ENCODE measurements at regions not wholly inside any gene's neighbourhood (a gene's known extent, or its start where the extent isn't known, plus 50 kb on each side); places are given as distances from the start of the nearest gene placed in this dataset.

- TF ChIP-seq POLR2AphosphoS5 (IDR thresholded peaks at IDR 0.05) (no peak), CTCF (IDR thresholded peaks at IDR 0.05) (no peak), POLR2A (IDR thresholded peaks at IDR 0.05) (no peak)
Measured at GRCh38 chr3:150145659-150146058, 175.0 kb upstream of the PFN2 start.
